T-cell (primary cell): ENCODE measurements at regions not wholly inside any gene's neighbourhood (a gene's known extent, or its start where the extent isn't known, plus 50 kb on each side); places are given as distances from the start of the nearest gene placed in this dataset.

ENCODE experiments used
- ATAC-seq, 4 experiments: fragments of 200-7000 bp in 3 of 4; fragments of 150-1000 bp in 1 of 4; cut with Tn5 transposase; replicated peaks in 1 of 4; 1 replicate in 3 of 4; 2 replicates in 1 of 4; pipeline ENCODE4 v1.10.0; 2021; ENCODE audit warnings: moderate library complexity in 3 of 4, mild to moderate bottlenecking in 2 of 4, moderate number of reproducible peaks in 1 of 4
- CTCF ChIA-PET, 2 donors: fragments of 300-600 bp; sonication (Branson Sonifier 250); formaldehyde crosslinking; loops; one replicate each; lab custom pipeline; 2022; ENCODE audit warnings: antibody characterized with exemption in 2 of 2; lab: Charles Lee
- POLR2A ChIA-PET, 2 donors: fragments of 300-600 bp; sonication (Branson Sonifier 250); formaldehyde crosslinking; loops; one replicate each; lab custom pipeline; 2022; ENCODE audit warnings: antibody characterized with exemption in 2 of 2; lab: Charles Lee
- DNase-seq, 35 experiments: peaks; one replicate each; pipeline versions ENCODE4 v3.0.0 to v3.0.0-alpha.2; 2013 to 2023
- H3K27ac ChIP-seq: one replicate; pipeline ENCODE4 v1.5.1; 2013; ENCODE audit warnings: low read length
- H3K27me3 ChIP-seq, 2 experiments: replicated peaks in 1 of 2; 1 replicate in 1 of 2; 2 replicates in 1 of 2; pipeline versions ENCODE4 v1.6.1 to v1.7.0; 2013; ENCODE audit warnings: low read length in 1 of 2, mixed read lengths in 1 of 2; ENCODE audit not compliant: control insufficient read depth in 2 of 2, insufficient read depth in 2 of 2; ENCODE audit errors: extremely low read depth in 1 of 2
- H3K36me3 ChIP-seq, 2 donors: 1 replicate in 1 of 2; 2 replicates in 1 of 2; pipeline versions ENCODE4 v1.6.1 to v1.7.0; 2013; ENCODE audit warnings: low read length in 1 of 2; ENCODE audit not compliant: control insufficient read depth in 2 of 2, insufficient read depth in 1 of 2; ENCODE audit errors: extremely low read depth in 1 of 2
- H3K4me1 ChIP-seq, 2 experiments: 1 replicate in 1 of 2; 2 replicates in 1 of 2; pipeline versions ENCODE4 v1.6.1 to v1.7.0; 2013; ENCODE audit warnings: low read length in 2 of 2, mixed read lengths in 1 of 2; ENCODE audit not compliant: insufficient read depth in 2 of 2, control insufficient read depth in 1 of 2; ENCODE audit errors: extremely low read depth in 1 of 2
- H3K4me3 ChIP-seq, 2 donors: 1 replicate in 1 of 2; 2 replicates in 1 of 2; pipeline versions ENCODE4 v1.5.1 to v1.7.0; 2013; ENCODE audit warnings: mild to moderate bottlenecking in 2 of 2, low read length in 1 of 2, moderate library complexity in 1 of 2; ENCODE audit not compliant: control insufficient read depth in 1 of 2; ENCODE audit errors: extremely low read depth in 1 of 2
- H3K9me3 ChIP-seq: 2 replicates; pipeline ENCODE4 v1.7.0; 2013
- H3K27ac Mint-ChIP-seq, 2 donors: one replicate each; pipeline ENCODE4 v1.8.0; 2020 to 2021; ENCODE audit warnings: mild to moderate bottlenecking in 2 of 2, mixed read lengths in 2 of 2
- H3K27me3 Mint-ChIP-seq, 2 donors: one replicate each; pipeline ENCODE4 v1.8.0; 2021 to 2022; ENCODE audit warnings: mixed read lengths in 2 of 2
- H3K36me3 Mint-ChIP-seq: one replicate; pipeline ENCODE4 v1.8.0; 2021; ENCODE audit warnings: mixed read lengths
- H3K4me1 Mint-ChIP-seq, 3 donors: one replicate each; pipeline ENCODE4 v1.8.0; 2020 to 2022; ENCODE audit warnings: mixed read lengths in 3 of 3, mild to moderate bottlenecking in 1 of 3
- H3K4me3 Mint-ChIP-seq, 3 donors: one replicate each; pipeline ENCODE4 v1.8.0; 2020 to 2022; ENCODE audit warnings: mild to moderate bottlenecking in 3 of 3, mixed read lengths in 3 of 3, moderate library complexity in 3 of 3
- H3K9me3 Mint-ChIP-seq, 3 donors: one replicate each; pipeline ENCODE4 v1.8.0; 2020 to 2022; ENCODE audit warnings: mixed read lengths in 3 of 3
- WGBS: methylation state at CpG from one replicate; pipeline ENCODE4 v1.1.5; 2013; ENCODE audit warnings: missing lambda C conversion rate; ENCODE audit not compliant: insufficient coverage; 5-methylcytosine and 5-hydroxymethylcytosine counted together

- no peaks in the 10 kb centered on the region for H3K27me3 Mint-ChIP-seq
- no peak overlapping the region for H3K27ac ChIP-seq
- H3K27me3 ChIP-seq: no peaks in the 10 kb centered on the region
- no peak overlapping the region for H3K4me3 ChIP-seq
- H3K4me1 Mint-ChIP-seq: peaks cover 21 to 29% (median 24%) of the 10 kb centered on the region in 3 donors
- no peaks in the 10 kb centered on the region for H3K36me3 ChIP-seq
- no CpG with 5 or more reads among the region's 1 CpG for WGBS
- H3K36me3 Mint-ChIP-seq: no peaks in the 10 kb centered on the region
- no peaks in the 10 kb centered on the region for H3K9me3 ChIP-seq
- CTCF ChIA-PET: no interaction called here
- POLR2A ChIA-PET: no interaction called here
- H3K4me3 Mint-ChIP-seq: no peak overlapping the region
- H3K4me1 ChIP-seq: peaks cover 0 to 9% of the 10 kb centered on the region in 2 experiments
- no peak overlapping the region for H3K27ac Mint-ChIP-seq
- H3K9me3 Mint-ChIP-seq: no peaks in the 10 kb centered on the region
- DNase-seq (no peak), ATAC-seq (peak in 3 of 4 experiments; percentile 43 to 60 (median 54))
These were observed 76.2 kb upstream of the TNFSF11 start for GRCh38 chr13:42497798-42498197.

DNA sequence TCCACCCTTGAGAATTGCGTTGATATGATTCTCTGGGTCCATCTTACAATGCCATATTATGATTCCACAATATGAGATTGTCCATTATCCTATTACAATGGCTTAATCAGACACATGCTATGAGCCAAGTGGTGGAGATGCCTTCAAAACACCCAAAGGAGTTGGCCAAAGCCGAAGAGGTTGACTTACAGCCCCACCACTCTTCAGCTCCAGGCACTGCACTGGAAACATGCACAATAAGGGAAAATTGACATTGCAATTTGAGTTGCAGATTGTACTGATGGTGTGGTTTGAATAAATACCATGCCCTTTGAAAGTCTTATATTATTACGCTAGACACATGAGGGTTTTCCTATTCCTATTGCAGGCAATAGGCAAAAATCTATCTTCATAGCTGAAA lies 75.4 kb upstream of the TNFSF11 start:
- Mint-ChIP-seq H3K4me1 (peaks cover 19 to 28% (median 23%) of the 10 kb centered on the region in 3 donors), H3K36me3 (no peaks in the 10 kb centered on the region), H3K27me3 (no peaks in the 10 kb centered on the region), H3K4me3 (no peak overlapping the region), H3K27ac (no peak overlapping the region), H3K9me3 (no peaks in the 10 kb centered on the region)
- ATAC-seq (no peak), DNase-seq (peak in 1 of 35 experiments; percentile 16)
- H3K4me1 ChIP-seq: peaks cover 0 to 7% of the 10 kb centered on the region in 2 experiments
- no peak overlapping the region for H3K27ac ChIP-seq
- no peaks in the 10 kb centered on the region for H3K27me3 ChIP-seq
- no peaks in the 10 kb centered on the region for H3K36me3 ChIP-seq
- WGBS: no CpG with 5 or more reads among the region's 3 CpGs
- H3K4me3 ChIP-seq: no peak overlapping the region
- POLR2A ChIA-PET: no interaction called here
- CTCF ChIA-PET: no interaction called here
- H3K9me3 ChIP-seq: no peaks in the 10 kb centered on the region
